Upper lobe of left lung (tissue), 4 donors: ENCODE measurements at regions not wholly inside any gene's neighbourhood (a gene's known extent, or its start where the extent isn't known, plus 50 kb on each side); places are given as distances from the start of the nearest gene placed in this dataset.

Source experiments
- EP300 ChIP-seq, 4 donors: sonication (generic); formaldehyde crosslinking; IDR thresholded peaks; one replicate each; pipeline ENCODE4 v1.5.1; 2017; ENCODE audit warnings: antibody characterized with exemption in 4 of 4, control low read depth in 2 of 4
- POLR2A ChIP-seq, 4 donors: fragments of 450-650 bp; IDR thresholded peaks; one replicate each; pipeline ENCODE4 v1.5.1; 2016 to 2017; ENCODE audit warnings: antibody characterized with exemption in 4 of 4, mild to moderate bottlenecking in 2 of 4
- POLR2AphosphoS5 ChIP-seq, 2 donors: sonication (generic); formaldehyde crosslinking; IDR thresholded peaks; one replicate each; pipeline ENCODE4 v1.5.1; 2017; ENCODE audit warnings: antibody characterized with exemption in 2 of 2
- TF ChIP-seq, protein P1 (sequence below), 6 experiments: fragments of 450-650 bp in 4 of 6; fragments of 200-600 bp in 2 of 6; sonication (generic) in 2 of 6; IDR thresholded peaks; one replicate each; pipeline ENCODE4 v1.5.1; 2016 to 2019; ENCODE audit warnings: antibody characterized with exemption in 6 of 6

- TF ChIP-seq, protein P1, sequence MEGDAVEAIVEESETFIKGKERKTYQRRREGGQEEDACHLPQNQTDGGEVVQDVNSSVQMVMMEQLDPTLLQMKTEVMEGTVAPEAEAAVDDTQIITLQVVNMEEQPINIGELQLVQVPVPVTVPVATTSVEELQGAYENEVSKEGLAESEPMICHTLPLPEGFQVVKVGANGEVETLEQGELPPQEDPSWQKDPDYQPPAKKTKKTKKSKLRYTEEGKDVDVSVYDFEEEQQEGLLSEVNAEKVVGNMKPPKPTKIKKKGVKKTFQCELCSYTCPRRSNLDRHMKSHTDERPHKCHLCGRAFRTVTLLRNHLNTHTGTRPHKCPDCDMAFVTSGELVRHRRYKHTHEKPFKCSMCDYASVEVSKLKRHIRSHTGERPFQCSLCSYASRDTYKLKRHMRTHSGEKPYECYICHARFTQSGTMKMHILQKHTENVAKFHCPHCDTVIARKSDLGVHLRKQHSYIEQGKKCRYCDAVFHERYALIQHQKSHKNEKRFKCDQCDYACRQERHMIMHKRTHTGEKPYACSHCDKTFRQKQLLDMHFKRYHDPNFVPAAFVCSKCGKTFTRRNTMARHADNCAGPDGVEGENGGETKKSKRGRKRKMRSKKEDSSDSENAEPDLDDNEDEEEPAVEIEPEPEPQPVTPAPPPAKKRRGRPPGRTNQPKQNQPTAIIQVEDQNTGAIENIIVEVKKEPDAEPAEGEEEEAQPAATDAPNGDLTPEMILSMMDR (IDR thresholded peaks at IDR 0.05), result no peak
- TF ChIP-seq POLR2A (IDR thresholded peaks at IDR 0.05) (no peak), POLR2AphosphoS5 (IDR thresholded peaks at IDR 0.05) (no peak), EP300 (IDR thresholded peaks at IDR 0.05) (no peak)
Observed at GRCh38 chr17:55833306-55833705, 82.5 kb downstream of the PCTP start.
